ENCODE measurements at regions not wholly inside any gene's neighbourhood (a gene's known extent, or its start where the extent isn't known, plus 50 kb on each side); places are given as distances from the start of the nearest gene placed in this dataset.

DNA sequence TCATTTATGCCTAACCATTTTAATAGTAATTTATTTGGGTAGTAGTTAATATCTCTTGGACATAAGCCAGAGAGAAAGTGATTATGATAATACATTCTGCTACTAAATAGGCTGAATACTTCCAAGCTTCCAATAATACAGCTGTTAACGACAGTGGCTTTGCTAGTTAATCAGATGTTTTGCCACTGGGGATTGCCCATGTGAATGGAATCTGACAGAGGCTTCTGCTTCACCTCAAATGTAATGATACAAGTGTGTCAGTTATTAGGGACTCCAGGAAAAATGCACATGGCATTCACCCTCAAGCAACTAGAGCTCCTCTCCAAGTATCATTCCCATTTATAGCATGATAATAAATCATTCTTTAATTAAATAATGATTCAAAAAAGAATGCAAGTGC is 185.0 kb upstream of the TMEFF2 start:
- no peak for DNase-seq
- intact Hi-C loops (cut with DNase I), result no loop called here

DNA sequence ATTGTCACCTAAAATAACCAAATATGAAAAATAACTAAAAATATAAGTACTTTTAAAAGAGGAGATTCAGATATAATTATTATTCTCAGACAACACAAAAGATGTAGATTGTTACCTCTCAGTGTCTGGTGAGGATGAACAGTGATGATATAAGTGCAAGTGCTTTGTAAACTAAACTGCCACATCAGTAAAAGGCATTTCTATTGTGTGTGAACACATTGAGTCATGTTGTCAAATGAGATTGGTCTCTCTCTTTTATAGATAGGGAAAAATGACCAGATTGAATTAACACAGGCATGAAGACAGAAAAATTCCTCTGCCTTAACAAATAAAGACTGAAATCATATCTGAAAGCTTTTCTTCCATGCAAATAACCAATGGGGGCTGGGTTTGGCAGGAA is 182.4 kb upstream of the TMEFF2 start:
- intact Hi-C loops (cut with DNase I), result no loop called here
- no peak for DNase-seq

DNA sequence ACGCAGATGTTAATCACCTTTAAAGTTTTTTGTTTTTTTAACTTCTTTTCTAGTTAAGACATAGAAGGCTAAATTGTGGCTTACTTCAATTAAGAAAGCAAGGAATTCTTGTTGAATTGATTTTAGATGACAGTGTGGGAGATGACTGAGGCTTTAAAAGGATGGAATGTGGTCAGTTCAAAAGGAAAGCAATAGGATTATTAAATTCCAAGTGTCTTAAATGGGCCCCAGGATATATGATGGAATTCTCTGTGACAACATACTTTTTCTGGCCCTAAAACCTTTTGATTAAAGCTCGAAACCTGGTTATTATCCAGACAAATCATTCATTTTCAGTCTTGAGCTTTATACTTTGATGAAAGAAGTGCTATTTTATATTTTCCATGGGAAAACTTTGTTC is 179.0 kb upstream of the TMEFF2 start:
- intact Hi-C loops (cut with DNase I), result no loop called here
- no peak for DNase-seq

DNA sequence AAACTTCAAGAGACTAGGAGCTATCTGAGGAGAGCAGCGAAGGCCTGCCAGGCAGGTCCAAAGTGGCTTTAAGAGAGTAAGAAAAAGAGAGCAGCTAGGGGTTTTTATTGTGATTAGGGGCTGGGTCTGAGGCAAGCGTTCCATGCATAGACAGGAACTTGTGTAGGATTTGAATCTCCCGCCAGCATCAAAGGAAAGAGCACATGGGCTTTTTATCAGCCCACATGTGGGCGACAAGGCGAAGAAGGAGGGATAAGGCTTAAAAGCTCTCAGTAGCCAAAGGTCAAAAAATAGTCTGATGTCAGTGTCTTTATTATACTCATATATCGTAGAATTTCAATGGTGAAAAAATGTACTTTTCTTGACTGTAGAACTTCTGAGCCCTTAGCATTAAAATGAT is 178.5 kb upstream of the TMEFF2 start:
- no peak for DNase-seq
- intact Hi-C loops (cut with DNase I), result no loop called here

DNA sequence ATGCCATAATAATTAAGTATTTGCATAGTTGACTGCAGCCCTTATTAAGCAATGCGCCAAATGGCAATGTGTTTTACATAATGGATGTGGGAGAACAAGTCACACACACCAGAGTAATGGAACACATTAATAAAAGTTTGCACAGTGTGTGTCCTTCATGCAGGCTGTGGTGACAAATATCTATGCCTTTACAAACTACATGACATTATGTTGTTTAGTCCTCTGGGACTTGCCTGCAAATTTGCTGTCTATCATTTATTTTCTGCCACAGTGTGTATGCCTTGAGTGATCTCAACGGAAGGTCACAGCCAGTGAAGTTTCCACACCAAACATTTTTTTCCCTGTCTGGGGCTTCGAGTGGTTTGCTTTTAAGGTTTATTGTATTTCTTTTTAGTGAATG is 175.2 kb upstream of the TMEFF2 start:
- intact Hi-C loops (cut with DNase I), result no loop called here

DNA sequence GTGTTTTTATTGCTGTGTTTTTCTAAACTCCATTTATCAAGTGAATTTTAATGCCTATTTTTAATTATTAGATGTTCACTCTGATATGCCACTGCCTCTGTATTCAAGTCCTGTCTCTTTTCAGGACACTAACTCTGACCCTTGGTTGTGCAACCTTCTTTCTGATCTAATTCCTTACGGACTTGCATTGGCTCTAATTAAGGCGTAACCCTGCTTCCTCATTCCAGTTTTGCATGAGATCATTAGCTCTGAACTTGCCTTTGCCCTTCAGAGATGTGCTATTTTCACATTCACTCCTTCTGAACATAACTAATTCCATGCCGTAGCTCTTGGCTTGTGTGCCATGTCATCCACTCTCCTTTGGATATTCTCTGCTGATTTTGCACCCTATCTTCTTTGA is 162.5 kb upstream of the TMEFF2 start:
- intact Hi-C loops (cut with DNase I), result no loop called here
- DNase-seq, result no peak

More for the DNA sequence above, 175.2 kb upstream of the TMEFF2 start:
- DNase-seq, result no peak

DNA sequence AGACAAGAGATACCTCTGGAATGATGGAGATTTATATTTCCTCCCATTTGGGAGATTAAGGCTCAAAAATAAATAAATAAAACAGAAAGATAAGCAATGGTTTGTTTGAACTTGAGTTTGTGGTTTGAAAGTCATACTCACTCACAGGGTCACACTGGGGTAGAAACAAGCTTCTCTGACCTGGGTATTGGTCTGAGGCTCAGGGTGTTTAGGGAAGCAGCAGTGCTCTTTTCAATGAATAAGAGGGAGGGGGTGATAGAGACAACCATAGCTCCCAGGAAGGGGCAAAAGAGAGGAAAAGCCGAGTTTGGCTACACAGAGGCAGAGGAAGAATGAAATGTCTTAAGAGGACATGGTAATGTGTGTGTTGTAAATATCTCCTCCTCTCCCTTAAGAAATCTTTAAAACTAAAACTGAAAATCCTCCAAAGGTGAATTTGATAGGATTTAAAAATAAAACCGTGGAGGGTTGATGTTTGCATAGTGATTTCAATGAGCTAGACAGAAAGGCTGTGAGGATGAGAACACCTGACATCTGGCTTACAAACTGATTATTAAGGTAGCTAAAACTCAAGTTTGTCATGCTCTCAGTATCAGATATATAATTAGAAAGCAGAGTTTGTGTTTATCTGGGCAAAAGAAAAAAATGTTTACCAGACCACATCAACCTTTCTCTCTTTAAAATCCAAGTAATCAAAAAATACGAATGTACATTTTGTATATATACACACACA is 159.9 kb upstream of the TMEFF2 start:
- intact Hi-C loops (cut with DNase I), result no loop called here
- no peak for DNase-seq

DNA sequence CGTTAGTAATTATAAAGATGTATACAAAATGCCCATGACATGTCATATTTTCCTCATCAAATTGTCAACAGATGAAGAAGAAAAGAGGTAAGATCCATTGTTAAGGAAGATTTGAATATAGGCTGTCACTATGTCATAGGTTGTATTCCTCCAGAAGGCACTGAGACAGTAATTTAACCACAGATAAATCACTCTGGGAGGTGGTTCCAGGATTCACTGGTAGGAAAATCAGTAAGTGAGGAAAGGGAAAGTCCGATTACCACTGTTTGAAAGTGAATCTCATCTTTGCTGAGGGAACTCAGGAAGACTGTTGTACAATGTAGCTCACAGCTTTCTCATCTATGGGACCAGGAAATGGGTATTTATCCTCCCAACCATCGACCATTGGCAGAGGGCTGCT is 152.8 kb upstream of the TMEFF2 start:
- intact Hi-C loops (cut with DNase I), result no loop called here
- DNase-seq, result no peak

DNA sequence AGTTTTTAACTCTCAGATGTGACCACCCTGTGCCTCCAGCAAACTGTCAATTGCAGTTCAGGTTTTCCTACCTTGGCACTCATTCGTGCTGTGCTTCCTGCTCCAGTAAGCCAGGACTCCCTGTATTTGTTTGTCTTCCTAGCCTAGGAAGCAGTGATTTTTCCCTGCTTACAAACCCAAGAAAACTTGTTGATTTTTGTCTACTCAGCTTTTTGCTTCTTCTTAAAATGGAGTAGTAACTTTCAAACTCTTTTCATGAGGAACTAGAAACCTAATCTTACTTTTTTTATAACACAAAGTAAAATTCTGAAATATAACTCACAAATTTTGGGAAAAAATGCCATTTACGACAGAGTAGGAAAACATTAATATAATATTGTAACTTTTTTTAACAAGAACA is 150.6 kb upstream of the TMEFF2 start:
- DNase-seq, result no peak
- intact Hi-C loops (cut with DNase I), result no loop called here

DNA sequence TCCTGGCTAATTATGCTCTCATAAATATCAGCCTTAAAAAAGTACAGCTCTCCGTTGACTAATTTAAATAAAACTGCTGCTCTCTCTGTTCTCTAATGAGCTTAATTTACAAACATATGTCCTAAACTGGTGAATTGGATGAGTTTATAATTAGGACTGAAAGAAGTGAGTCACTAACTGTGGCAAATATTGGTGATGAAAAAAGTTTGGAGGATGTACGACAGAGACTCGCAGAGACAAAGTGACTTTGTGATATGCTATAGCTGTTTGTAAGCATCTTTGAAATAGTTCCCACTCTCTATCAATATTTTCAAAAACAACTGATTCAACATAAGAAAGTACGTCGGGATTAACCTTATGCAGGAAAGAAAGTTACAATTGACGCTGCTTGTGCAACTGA is 138.9 kb upstream of the TMEFF2 start:
- intact Hi-C loops (cut with DNase I), result no loop called here
- no peak for DNase-seq

DNA sequence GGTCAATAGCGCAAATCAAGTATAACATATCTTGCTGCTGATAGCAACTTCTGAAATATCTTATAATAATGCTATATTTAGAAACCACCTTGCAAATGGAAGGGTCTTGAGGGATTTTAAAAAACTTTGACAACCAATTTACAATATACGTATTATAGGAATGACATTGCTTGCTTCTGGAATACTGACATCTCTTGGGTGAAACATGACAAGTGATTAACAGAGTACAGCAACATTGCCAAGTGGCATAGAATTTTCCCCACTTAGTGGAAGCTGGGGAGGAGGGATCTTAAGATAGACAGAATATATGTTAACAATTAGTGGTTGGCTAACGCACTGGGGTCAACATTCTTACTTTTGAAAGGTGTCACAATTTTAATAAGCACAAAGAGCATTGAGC is 133.6 kb upstream of the TMEFF2 start:
- DNase-seq, result no peak
- intact Hi-C loops (cut with DNase I), result no loop called here

DNA sequence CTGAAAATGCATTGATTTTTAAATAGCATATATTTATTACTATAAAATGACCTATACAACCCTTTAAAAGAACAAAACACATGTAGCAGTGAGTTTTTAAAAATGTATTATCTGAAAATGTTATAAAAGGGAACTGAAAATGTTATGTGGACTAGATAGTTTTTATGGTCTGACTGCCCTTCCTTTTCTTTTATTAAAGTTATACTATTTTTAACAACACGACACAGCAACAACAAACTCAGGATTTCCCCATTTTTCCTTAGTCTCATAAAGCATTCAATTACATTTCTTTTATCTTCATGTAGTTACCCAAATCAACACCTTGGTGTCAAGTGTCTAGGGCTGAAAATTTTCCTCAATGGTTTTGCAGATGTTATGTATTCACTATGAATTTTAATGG is 132.8 kb upstream of the TMEFF2 start:
- DNase-seq, result no peak
- intact Hi-C loops (cut with DNase I), result no loop called here

DNA sequence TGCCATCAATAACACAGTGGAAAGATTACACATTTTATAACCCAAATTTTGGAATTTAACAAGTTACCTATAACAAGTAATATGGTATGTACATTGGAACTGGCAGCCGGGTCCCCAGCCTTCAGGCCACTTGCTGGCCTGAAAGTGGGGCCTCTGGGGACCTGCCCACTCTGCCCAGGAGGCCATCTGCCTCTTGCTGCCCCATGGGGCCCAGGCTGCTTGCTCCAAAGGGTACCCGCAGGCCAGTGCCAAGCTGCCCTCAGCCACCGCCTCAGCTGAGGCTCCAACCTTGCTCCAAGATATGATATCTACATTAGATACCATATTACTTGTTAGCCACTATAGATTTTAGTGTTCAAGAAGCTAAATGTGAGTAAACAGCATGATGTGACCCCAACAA is 120.8 kb upstream of the TMEFF2 start:
- no peak for DNase-seq
- intact Hi-C loops (cut with DNase I), result no loop called here

DNA sequence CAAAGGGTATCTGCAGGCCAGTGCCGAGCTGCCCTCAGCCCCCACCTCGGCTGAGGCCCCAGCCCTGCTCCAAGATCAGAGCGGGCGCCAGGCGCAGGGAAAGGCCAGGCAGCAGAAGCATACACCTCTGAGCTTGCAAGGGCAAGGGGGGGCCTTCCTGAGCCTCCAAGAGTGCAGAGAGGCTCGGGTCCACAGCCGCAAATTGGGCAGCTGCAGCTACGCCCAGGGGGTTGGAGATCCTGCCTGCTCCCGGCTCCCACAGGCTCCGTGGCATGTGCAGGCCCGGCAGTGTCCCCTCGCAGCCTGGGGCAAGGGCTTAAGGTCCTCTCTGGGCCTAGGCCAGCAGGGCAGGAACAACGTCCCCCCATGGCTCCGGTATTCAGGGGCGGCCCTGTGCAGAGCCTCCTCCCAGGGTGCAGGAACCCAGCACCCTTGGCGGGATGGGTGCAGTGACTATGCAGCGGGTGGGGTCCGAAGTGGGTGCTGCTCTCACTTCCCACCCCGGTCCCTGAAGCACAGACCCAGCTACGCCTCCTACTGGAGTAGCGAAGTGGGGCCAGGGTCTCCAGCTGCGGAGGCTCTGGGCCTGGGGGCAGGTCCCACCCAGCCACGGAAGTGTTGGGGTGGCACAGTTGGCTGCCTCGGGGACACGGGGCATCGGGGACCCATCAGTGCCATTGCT is 120.2 kb upstream of the TMEFF2 start:
- intact Hi-C loops (cut with DNase I), result no loop called here

DNA sequence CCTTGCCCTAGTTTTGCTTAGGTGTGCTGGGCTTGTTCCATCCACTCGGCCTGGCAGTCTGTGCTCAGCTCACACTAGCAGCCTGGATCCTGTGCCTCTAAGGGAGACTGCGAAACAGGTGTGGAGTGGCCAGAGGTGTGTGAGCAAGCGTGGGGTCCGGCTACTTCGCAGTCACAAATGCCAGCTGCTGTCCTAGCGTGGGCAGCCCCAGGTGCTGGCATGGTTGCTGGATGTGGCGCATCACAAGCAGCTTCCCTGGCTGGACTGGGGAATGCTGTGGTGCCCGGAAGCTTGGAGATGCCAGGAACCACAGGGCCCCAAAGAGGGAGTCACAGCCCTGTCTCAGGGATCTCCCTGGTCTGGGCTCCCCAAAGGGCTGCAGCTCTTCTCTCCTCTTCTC is 119.0 kb upstream of the TMEFF2 start:
- peak in 2 of 10 donors; percentile 66 to 75 for DNase-seq

More for the DNA sequence above, 120.2 kb upstream of the TMEFF2 start:
- peak in 2 of 10 donors; percentile 73 to 74 for DNase-seq

DNA sequence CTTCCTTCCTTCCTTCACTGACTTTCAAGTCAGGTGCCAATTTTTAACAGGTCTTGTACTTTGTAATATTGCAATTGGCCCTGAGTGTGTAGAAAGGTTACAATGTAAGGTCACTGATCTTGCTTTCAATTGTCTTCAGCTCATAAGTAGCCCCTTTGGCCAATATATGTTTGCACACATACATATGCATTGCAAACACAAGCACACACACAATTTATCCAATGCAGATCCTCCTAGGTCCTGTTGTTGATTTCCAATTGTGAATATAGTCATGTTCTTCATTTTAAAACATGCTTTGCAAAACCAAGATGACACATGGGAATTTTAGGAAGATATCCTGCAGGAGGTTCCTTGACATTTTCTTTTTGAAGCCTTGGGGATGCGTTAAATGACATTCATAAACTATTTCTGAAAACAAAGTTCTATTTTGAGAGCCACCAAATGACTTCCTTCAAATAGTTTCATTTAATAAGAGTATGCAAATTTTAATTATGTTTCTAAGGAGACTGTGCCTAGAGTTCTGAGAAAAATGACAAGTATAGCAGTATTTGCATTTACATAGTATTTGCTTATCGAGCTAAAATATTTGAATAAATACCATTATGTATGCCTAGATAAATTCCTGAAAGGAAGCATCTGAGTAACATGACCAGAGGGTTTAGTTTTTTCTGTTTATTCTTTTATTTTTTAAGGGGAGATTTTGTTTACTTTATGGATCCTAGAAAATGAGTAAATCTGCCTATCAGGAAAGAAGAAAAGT is 117.1 kb upstream of the TMEFF2 start:
- no peak for DNase-seq
- intact Hi-C loops (cut with DNase I), result no loop called here

More for the DNA sequence above, 119.0 kb upstream of the TMEFF2 start:
- intact Hi-C loops (cut with DNase I), result no loop called here

DNA sequence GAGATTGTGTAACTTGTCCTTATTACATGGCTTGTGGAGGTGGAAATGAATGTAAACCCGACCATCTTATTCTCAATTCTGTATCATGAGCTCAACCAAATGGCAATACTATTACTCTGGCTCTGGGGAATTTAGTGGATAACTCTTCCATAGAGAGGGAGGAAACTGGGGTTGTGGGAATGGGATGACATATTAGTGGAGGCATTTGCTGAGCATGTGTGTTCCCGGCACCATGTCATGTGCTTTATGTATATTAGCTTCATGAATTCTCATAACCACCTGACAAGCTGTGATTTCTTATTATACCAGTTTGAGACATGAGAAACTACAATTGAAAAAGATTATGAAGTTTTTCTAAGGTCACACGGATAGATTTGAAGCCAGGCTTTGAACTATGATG is 112.8 kb upstream of the TMEFF2 start:
- DNase-seq, result no peak
- intact Hi-C loops (cut with DNase I), result no loop called here

DNA sequence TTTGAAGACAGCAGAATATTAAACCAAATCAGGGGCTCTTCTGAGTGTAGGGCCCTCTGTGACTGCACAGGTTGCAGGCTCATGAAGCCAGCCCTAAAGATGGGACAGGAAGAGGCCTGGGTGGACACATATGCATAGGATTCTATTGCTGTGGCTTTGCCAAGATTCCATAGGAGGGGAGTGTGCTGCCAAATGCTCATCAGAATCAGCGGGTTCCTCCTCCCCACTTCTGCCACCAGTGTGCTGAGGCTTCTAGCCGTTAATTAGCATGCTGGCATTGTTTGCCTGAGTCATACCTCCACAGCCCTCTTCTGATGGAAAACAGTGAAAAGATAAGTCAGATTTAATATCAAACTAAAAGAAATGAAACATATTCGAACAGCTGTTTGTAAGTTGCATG is 103.9 kb upstream of the TMEFF2 start:
- peak in 1 of 10 donors; percentile 61 for DNase-seq
- intact Hi-C loops (cut with DNase I), result no loop called here

DNA sequence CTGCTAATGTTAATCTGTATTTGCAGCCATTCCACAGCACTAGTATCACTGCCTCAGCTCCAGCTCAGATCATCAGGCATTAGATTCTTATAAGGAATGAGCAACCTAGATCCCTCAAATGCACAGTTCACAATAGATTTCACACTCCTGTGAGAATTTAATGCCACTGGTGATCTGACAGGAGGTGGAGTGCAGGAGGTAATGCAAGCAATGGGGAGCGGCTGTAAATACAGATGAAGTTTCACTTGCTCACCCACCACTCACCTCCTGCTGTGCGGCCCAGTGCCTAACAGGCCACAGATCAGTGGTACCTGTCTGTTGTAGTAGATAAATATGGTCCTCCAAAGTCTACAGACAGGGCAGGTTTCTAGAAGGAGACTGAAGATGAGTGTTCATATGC is 97.7 kb upstream of the TMEFF2 start:
- intact Hi-C loops (cut with DNase I), result no loop called here
- no peak for DNase-seq

DNA sequence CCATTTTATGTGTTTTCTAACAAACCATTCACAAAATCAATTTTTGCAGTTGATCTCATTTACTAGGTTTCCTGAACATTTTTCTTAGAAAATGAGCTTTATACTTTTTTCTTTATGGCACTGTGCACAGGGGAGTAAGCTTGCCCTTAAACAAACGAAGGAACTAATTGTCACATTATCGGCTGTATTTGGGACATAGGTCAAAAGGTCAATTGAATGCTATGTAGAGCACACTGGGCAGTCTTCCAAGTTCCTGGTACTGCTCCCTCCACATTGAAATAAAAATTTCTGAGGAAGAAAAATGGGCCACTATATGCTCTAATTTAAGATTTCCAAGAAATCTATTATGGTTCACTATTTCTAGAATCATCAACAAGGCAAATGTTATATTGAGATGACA is 93.6 kb upstream of the TMEFF2 start:
- DNase-seq, result no peak
- intact Hi-C loops (cut with DNase I), result loop anchor here (10.0 kb wide), 1 partner anchor 413 kb away; no protein-coding TSS in a partner anchor

DNA sequence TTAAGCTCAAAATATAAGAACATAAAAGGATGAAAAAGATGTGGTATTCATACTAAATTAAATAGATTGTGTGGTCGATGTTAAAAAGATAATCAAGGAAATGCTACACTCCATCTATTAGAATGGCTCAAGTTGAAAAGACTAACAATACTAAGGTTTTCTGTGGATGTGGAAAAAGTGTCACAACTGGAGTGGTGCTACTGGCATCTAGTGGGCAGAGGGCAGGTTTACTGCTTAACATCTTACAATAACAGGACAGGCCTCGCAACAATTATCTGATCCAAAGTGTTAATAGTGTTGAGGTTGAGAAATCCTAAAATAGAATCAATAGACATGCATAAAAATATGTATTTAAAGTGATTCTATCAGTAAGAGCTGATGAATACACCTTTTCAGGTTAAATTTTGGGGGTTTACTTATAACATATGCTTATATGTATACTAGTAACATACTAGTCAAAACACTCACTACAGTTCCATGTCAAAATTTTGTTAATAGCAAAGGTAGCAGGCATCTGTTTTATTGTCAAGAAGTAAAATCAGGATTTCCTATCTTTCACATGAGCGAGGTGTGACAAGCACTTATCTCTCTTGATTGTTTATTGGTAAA is 91.5 kb upstream of the TMEFF2 start:
- peak in 6 of 10 donors; percentile 4 to 81 (median 30) for DNase-seq
- intact Hi-C loops (cut with DNase I), result loop anchor here (2.0 to 10.0 kb wide), 3 partner anchors 91 to 473 kb away; partner anchors contain the start of gene TMEFF2
